Parathyroid adenoma (tissue), 2 donors: ENCODE measurements at regions not wholly inside any gene's neighbourhood (a gene's known extent, or its start where the extent isn't known, plus 50 kb on each side); places are given as distances from the start of the nearest gene placed in this dataset.

Experiments
- H2AFZ ChIP-seq: fragments of 300-600 bp; sonication (generic); one replicate; pipeline ENCODE4 v1.7.0; 2017; ENCODE audit warnings: antibody characterized with exemption, mild to moderate bottlenecking
- H3K27ac ChIP-seq: fragments of 300-600 bp; sonication (generic); one replicate; pipeline ENCODE4 v1.7.0; 2017
- H3K27me3 ChIP-seq: fragments of 300-600 bp; sonication (generic); one replicate; pipeline ENCODE4 v1.7.0; 2017; ENCODE audit warnings: low read length; ENCODE audit not compliant: control insufficient read depth, insufficient read depth
- H3K36me3 ChIP-seq: fragments of 300-600 bp; sonication (generic); one replicate; pipeline ENCODE4 v1.7.0; 2017; ENCODE audit warnings: low read length; ENCODE audit not compliant: control insufficient read depth, insufficient read depth
- H3K4me1 ChIP-seq: fragments of 300-600 bp; sonication (generic); one replicate; pipeline ENCODE4 v1.7.0; 2017; ENCODE audit warnings: control low read depth
- H3K4me2 ChIP-seq: fragments of 300-600 bp; sonication (generic); one replicate; pipeline ENCODE4 v1.7.0; 2017; ENCODE audit warnings: low read length
- H3K4me3 ChIP-seq: fragments of 300-600 bp; sonication (generic); one replicate; pipeline ENCODE4 v1.7.0; 2017; ENCODE audit warnings: low read depth, low read length
- H3K79me2 ChIP-seq: fragments of 300-600 bp; sonication (generic); one replicate; pipeline ENCODE4 v1.7.0; 2017; ENCODE audit warnings: control low read depth
- H3K9ac ChIP-seq: fragments of 300-600 bp; sonication (generic); one replicate; pipeline ENCODE4 v1.7.0; 2017; ENCODE audit warnings: mild to moderate bottlenecking
- H3K9me3 ChIP-seq: fragments of 300-600 bp; sonication (generic); one replicate; pipeline ENCODE4 v1.7.0; 2017; ENCODE audit warnings: low read length; ENCODE audit not compliant: control insufficient read depth
- TF ChIP-seq, protein P1 (sequence below): fragments of 300-600 bp; sonication (generic); IDR thresholded peaks from one replicate; pipeline ENCODE4 v1.7.0; 2017; ENCODE audit warnings: antibody characterized with exemption, mild to moderate bottlenecking
- donor health status: primary hyperparathyroidism.

DNA sequence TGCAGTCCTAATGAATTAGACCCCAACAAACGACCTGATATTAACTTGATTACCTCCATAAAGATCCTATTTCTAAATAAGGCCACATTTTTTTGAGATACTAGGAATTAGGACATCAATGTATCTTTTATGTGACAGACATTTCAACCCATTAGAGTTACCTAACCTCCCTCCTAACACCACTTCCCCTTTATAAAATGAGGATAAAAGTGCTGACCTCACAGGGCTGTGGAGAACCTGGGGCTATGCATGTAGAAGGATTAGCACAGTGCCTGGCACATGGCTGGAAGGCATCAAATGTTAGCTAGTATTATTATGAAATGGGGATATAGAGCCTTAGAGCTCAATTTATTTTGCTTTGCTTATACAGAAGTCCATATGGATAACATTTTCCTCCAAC, 53.5 kb upstream of the LRRN1 start:
- Histone ChIP-seq H3K79me2 (no peaks in the 10 kb centered on the region), H3K4me3 (no peak overlapping the region), H3K27me3 (no peaks in the 10 kb centered on the region), H3K4me1 (no peaks in the 10 kb centered on the region), H3K36me3 (no peaks in the 10 kb centered on the region), H3K27ac (no peak overlapping the region), H3K4me2 (no peak overlapping the region), H3K9ac (no peak overlapping the region), H3K9me3 (no peaks in the 10 kb centered on the region), H2AFZ (no peak overlapping the region)
- TF ChIP-seq, protein P1, sequence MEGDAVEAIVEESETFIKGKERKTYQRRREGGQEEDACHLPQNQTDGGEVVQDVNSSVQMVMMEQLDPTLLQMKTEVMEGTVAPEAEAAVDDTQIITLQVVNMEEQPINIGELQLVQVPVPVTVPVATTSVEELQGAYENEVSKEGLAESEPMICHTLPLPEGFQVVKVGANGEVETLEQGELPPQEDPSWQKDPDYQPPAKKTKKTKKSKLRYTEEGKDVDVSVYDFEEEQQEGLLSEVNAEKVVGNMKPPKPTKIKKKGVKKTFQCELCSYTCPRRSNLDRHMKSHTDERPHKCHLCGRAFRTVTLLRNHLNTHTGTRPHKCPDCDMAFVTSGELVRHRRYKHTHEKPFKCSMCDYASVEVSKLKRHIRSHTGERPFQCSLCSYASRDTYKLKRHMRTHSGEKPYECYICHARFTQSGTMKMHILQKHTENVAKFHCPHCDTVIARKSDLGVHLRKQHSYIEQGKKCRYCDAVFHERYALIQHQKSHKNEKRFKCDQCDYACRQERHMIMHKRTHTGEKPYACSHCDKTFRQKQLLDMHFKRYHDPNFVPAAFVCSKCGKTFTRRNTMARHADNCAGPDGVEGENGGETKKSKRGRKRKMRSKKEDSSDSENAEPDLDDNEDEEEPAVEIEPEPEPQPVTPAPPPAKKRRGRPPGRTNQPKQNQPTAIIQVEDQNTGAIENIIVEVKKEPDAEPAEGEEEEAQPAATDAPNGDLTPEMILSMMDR = no peak

DNA sequence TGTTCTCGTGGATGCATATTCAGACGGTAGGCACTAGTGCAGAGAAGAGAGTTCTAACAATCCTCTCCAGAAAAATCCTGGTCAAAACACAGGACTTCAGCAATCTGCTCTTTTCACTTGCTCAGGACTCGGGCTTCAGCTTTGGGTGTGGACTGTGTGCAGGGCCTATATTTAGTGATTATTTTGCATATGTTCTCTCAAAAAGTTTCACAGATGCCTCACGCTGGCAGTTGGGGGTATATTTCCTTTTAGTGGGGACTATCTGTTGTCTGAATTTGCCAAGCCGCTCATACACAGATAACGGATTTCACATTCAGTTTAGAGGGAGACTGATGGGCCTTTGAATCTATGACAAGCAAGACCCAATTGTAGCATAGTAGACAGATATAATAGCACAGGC, 54.4 kb upstream of the LRRN1 start:
- Histone ChIP-seq H3K4me2 (no peak overlapping the region), H3K27me3 (no peaks in the 10 kb centered on the region), H3K79me2 (no peaks in the 10 kb centered on the region), H3K27ac (no peak overlapping the region), H3K4me3 (no peak overlapping the region), H3K36me3 (no peaks in the 10 kb centered on the region), H2AFZ (no peak overlapping the region), H3K9me3 (no peaks in the 10 kb centered on the region), H3K4me1 (no peaks in the 10 kb centered on the region), H3K9ac (no peak overlapping the region)
- TF ChIP-seq, protein P1 = no peak

DNA sequence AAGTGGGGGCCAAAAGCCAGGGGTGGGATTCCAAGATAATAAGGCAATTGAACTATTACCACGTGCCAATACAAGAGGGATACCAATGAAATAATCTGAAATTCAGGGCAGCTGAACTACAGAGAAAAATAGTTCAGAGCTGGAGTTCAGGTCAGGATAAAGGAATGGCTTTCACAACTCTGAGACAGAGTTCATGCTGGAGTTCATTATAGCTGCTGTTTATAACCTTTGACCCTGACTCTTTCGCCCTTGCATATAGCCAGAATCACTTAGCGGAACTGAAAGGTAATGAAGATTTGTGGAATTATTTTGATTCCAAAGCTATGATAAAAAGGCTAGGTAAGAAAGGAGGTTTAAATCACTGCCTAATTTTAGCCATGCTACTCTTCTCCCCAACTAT, 55.5 kb upstream of the LRRN1 start:
- H3K9ac ChIP-seq = no peak overlapping the region
- no peak overlapping the region for H3K27ac ChIP-seq
- TF ChIP-seq, protein P1 = no peak
- H2AFZ ChIP-seq = no peak overlapping the region
- H3K4me3 ChIP-seq = no peak overlapping the region
- no peaks in the 10 kb centered on the region for H3K27me3 ChIP-seq
- H3K9me3 ChIP-seq = no peaks in the 10 kb centered on the region
- H3K36me3 ChIP-seq = no peaks in the 10 kb centered on the region
- H3K79me2 ChIP-seq = no peaks in the 10 kb centered on the region
- H3K4me2 ChIP-seq = no peak overlapping the region
- H3K4me1 ChIP-seq = no peaks in the 10 kb centered on the region

DNA sequence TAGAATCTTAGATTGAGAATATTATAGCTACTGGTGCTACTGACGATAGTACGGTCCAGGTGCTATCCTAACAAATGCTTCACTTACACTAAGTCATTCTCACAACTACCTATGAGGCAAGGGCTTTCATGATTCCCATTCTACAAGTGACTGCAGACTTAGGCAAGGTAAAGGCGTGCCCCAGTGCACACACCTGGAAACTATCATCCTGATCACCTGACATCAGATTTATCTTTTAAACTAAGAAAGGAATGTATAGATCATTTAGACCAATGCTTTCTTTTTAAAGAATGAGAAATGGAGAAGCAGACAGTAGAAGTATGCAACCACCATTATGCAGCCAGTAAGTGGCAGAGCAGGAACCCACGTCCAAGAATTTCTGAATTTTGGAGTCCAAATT, 59.2 kb upstream of the LRRN1 start:
- no peaks in the 10 kb centered on the region for H3K27me3 ChIP-seq
- H3K27ac ChIP-seq = no peak overlapping the region
- TF ChIP-seq, protein P1 = no peak
- no peak overlapping the region for H3K4me3 ChIP-seq
- no peak overlapping the region for H3K4me2 ChIP-seq
- H3K79me2 ChIP-seq = no peaks in the 10 kb centered on the region
- no peaks in the 10 kb centered on the region for H3K36me3 ChIP-seq
- H2AFZ ChIP-seq = no peak overlapping the region
- no peaks in the 10 kb centered on the region for H3K9me3 ChIP-seq
- no peak overlapping the region for H3K9ac ChIP-seq
- no peaks in the 10 kb centered on the region for H3K4me1 ChIP-seq

DNA sequence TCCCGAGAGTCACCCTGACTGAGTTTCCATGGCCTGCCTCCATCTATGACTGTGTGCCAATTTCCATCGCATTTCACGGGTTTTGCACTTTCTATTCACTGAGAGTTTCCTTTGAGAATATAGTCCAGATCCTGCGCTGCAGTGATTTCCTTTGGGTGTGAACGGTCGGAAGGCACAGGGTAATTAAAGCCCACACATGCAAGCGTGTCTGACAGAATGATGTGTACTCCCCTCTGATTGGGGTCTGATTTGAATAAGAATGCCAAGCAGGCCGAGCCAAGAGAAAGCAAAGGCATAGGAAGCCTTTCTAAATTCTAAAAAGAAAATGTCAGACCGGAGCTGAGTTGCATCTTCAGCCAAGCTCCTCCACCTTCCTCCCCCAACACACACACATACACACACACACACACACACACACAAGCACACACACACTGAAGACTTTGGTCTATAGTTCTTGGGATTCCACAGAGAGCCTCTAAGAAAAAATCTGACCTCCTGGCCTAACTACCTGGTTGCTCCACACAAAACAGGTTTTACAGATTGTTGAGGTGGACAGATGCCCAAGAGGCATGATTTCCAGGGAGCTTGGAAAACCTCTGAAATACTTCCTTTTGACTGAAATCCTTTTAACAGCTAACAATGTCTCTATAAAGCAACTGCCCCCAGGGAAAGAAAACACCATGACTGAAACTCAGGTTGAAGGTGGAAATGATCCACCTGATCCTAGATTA, 59.7 kb upstream of the LRRN1 start:
- H3K4me3 ChIP-seq = no peak overlapping the region
- H3K9me3 ChIP-seq = no peaks in the 10 kb centered on the region
- no peak overlapping the region for H3K4me2 ChIP-seq
- no peaks in the 10 kb centered on the region for H3K4me1 ChIP-seq
- H3K36me3 ChIP-seq = no peaks in the 10 kb centered on the region
- no peak overlapping the region for H2AFZ ChIP-seq
- H3K27me3 ChIP-seq = no peaks in the 10 kb centered on the region
- no peaks in the 10 kb centered on the region for H3K79me2 ChIP-seq
- TF ChIP-seq, protein P1 = no peak
- no peak overlapping the region for H3K27ac ChIP-seq
- H3K9ac ChIP-seq = no peak overlapping the region
